ENCODE measurements at regions not wholly inside any gene's neighbourhood (a gene's known extent, or its start where the extent isn't known, plus 50 kb on each side); places are given as distances from the start of the nearest gene placed in this dataset.

DNA sequence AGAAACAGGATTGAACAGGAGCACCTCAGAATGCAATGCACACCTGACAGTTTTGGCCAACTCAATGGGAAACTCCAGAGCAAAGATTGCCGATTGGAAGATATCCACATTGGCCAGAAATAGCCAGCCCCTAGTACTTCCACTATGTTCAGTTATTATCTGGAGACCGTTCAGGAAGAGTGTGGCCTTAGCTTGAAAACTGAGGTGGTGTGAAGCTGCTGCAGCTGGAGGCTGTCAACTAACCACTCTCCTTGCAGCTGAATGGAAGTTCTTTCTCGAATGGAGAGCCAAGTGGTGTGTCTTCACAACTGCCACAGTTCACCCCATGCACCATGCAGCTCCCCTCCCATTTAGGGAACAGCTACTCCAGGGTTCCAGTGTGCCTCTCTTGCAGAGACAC, 61.9 kb upstream of the DHX40 start:
- Histone ChIP-seq H3K27ac (ENCODE audit: low read depth, low read length) (no peak overlapping the region), H3K4me3 (ENCODE audit: low read depth, low read length) (no peak overlapping the region), H3K36me3 (ENCODE audit: control insufficient read depth, insufficient read depth, low read length) (no peaks in the 10 kb centered on the region), H3K27me3 (ENCODE audit: control insufficient read depth, insufficient read depth, low read length) (no peaks in the 10 kb centered on the region), H3K9me3 (ENCODE audit: control insufficient read depth, insufficient read depth, low read length) (no peaks in the 10 kb centered on the region), H3K4me1 (ENCODE audit: control insufficient read depth, insufficient read depth, low read length) (no peaks in the 10 kb centered on the region)
- WGBS (ENCODE audit: insufficient coverage), result 100% methylated on average over 2 of the region's 3 CpGs
- no peak for DNase-seq (ENCODE audit: low read depth in 4 of 6, low spot score in 6 of 6)

DNA sequence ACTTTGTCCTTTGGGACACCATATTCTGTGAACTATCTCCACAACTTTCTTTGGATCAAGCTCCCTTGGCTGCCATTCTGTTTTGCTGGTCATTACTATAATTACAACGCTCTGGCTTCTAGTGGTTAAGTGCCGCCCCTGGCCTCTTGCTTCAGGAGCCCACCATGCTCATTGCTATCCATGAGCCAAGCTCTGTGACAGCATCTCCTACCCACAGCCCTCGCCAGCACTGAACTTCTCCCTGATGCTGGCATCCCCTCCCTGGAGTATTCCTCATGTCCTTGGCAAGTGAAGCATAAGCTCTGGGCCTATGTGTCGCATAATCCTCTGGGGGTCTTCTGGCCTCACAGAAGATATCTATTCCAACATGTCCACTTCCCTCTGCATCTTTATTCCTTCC, 60.6 kb upstream of the DHX40 start:
- Histone ChIP-seq H3K4me3 (ENCODE audit: low read depth, low read length) (no peak overlapping the region), H3K27ac (ENCODE audit: low read depth, low read length) (no peak overlapping the region)
- DNase-seq (ENCODE audit: low read depth in 4 of 6, low spot score in 6 of 6), result no peak

DNA sequence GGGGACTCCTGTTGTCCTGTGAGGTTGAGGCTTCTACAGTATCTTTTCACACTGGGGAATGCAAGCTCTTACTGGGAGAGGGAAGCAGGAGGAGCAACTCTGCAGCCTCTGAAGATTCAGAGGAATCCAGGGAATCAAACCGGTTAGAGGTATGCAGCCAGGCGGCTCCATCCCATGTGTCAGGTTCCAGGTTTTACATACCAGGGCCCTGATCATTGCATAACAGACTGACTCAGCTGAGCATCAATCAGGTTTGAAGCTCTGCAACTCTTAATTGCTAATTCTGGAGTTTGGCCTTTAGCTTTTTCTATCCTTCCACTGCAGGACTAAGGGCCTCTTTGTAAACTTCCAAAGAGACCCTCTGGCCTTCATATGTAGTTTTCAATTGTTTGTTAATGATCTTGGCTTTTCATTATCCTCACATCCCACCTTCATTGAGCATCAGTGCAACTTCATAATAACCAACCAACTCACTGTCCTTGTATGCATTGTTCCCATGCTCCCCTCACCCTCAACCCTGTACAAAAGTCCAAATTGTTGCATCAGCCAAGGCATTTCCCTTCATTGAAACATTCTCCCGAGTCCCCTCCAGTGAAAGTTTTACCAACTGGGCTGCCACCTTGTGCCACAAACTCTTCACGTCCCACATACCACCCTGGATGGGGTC, 59.7 kb upstream of the DHX40 start:
- no peaks in the 10 kb centered on the region for H3K9me3 ChIP-seq (ENCODE audit: control insufficient read depth, insufficient read depth, low read length)
- H3K27me3 ChIP-seq (ENCODE audit: control insufficient read depth, insufficient read depth, low read length), result no peaks in the 10 kb centered on the region
- H3K4me1 ChIP-seq (ENCODE audit: control insufficient read depth, insufficient read depth, low read length), result no peaks in the 10 kb centered on the region
- WGBS (ENCODE audit: insufficient coverage), result 82% methylated on average over 2 of the region's 4 CpGs
- no peaks in the 10 kb centered on the region for H3K36me3 ChIP-seq (ENCODE audit: control insufficient read depth, insufficient read depth, low read length)
- no peak for DNase-seq (ENCODE audit: low read depth in 4 of 6, low spot score in 6 of 6)
- no peak overlapping the region for H3K4me3 ChIP-seq (ENCODE audit: low read depth, low read length)
- no peak overlapping the region for H3K27ac ChIP-seq (ENCODE audit: low read depth, low read length)

More for the DNA sequence above, 60.6 kb upstream of the DHX40 start:
- Histone ChIP-seq H3K36me3 (ENCODE audit: control insufficient read depth, insufficient read depth, low read length) (no peaks in the 10 kb centered on the region), H3K27me3 (ENCODE audit: control insufficient read depth, insufficient read depth, low read length) (no peaks in the 10 kb centered on the region), H3K4me1 (ENCODE audit: control insufficient read depth, insufficient read depth, low read length) (no peaks in the 10 kb centered on the region), H3K9me3 (ENCODE audit: control insufficient read depth, insufficient read depth, low read length) (no peaks in the 10 kb centered on the region)
- 94% methylated on average over 4 of the region's 4 CpGs for WGBS (ENCODE audit: insufficient coverage)

DNA sequence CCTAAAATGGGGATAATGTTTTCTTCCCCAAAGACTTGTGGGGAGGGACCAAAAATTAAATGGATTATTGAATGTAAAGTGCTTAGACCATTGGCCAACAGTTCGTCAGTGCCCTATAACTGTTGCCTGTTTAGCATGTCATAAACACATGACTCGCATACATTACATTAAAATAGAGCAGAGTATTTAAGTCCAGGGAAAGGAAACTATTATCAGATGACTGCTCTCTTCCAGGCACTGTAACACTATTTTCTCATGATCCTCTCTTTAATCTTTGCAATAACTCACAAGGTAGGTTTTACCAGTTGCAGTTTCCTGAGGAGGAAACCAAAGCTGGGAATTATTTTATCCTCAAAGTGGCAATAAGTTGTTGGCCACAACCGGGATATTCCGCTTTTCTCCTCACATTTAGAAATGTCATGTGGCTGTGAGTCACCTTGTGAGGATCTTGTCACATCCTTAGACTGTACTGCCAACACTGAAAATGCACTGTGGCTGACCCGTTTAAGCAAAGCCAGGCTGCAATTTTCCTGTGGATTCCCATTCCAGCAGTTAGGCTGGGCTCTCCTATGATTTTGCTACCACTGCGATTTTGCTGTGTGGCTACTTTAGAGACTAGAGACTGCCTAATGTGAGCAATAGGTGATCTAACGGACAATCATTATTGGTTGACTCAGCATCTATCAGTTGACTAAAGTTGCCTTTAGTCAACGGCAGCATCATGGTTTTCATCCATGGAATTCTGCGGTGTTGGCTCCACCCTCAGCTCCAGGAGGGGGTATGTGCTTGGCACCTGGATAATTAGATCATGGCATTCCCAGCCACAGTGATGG, 58.3 kb upstream of the DHX40 start:
- no peak overlapping the region for H3K27ac ChIP-seq (ENCODE audit: low read depth, low read length)
- no peak for DNase-seq (ENCODE audit: low read depth in 4 of 6, low spot score in 6 of 6)

DNA sequence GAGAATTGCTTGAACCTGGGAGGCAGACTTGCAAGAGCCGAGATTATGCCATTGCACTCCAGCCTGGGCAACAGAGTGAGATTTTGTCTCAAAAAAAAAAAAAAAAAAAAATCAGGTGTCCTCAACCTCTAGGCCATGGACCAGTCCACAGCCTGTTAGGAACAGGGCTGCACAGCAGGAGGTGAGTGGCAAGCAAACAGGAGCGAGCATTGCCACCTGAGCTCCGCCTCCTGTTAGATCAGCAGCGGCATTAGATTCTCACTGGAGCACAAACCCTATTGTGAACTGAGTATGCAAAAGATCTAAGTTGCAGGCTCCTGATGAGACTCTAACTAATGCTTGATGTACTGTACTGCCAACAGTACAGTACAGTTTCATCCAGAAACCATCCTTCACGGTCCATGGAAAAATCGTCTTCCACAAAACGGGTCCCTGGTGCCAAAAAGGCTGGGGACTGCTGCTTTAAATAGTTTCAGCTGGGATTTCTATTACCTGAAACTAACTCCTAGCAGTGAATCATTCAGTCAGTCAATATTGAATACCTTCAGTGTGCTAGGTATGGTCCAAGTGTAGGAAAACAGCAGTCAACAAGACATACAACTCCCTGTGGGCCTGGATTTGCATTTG, 56.3 kb upstream of the DHX40 start:
- Histone ChIP-seq H3K27ac (ENCODE audit: low read depth, low read length) (no peak overlapping the region), H3K4me1 (ENCODE audit: control insufficient read depth, insufficient read depth, low read length) (no peaks in the 10 kb centered on the region), H3K36me3 (ENCODE audit: control insufficient read depth, insufficient read depth, low read length) (no peaks in the 10 kb centered on the region), H3K9me3 (ENCODE audit: control insufficient read depth, insufficient read depth, low read length) (no peaks in the 10 kb centered on the region), H3K4me3 (ENCODE audit: low read depth, low read length) (no peak overlapping the region), H3K27me3 (ENCODE audit: control insufficient read depth, insufficient read depth, low read length) (no peaks in the 10 kb centered on the region)
- 73% methylated on average over 6 of the region's 7 CpGs for WGBS (ENCODE audit: insufficient coverage)
- DNase-seq (ENCODE audit: low read depth in 4 of 6, low spot score in 6 of 6), result peak in 1 of 6 donors; percentile 36

More for the DNA sequence above, 58.3 kb upstream of the DHX40 start:
- H3K36me3 ChIP-seq (ENCODE audit: control insufficient read depth, insufficient read depth, low read length), result no peaks in the 10 kb centered on the region
- H3K4me3 ChIP-seq (ENCODE audit: low read depth, low read length), result no peak overlapping the region
- 93% methylated on average over 7 of the region's 9 CpGs for WGBS (ENCODE audit: insufficient coverage)
- H3K9me3 ChIP-seq (ENCODE audit: control insufficient read depth, insufficient read depth, low read length), result no peaks in the 10 kb centered on the region
- H3K27me3 ChIP-seq (ENCODE audit: control insufficient read depth, insufficient read depth, low read length), result no peaks in the 10 kb centered on the region
- no peaks in the 10 kb centered on the region for H3K4me1 ChIP-seq (ENCODE audit: control insufficient read depth, insufficient read depth, low read length)

DNA sequence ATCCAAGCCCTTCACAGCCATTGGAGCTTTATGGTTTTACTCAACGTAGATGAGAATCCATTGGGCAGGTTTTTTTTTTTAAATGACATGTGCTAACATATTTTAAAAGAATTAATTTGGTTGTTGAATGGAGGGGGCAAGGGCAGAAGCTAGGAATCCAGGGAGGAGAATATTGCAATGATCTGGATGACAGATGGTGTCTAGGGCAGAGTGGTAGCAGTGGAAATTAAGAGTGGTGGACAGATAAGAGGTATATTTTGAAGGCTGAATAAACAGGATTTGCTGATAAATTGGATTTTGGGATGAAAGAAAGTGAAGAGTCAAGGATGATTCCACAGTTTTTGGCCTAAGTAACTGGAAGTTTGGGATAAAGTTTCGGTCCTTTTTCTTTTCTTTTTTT, 54.8 kb upstream of the DHX40 start:
- Histone ChIP-seq H3K27me3 (ENCODE audit: control insufficient read depth, insufficient read depth, low read length) (no peaks in the 10 kb centered on the region), H3K9me3 (ENCODE audit: control insufficient read depth, insufficient read depth, low read length) (no peaks in the 10 kb centered on the region), H3K27ac (ENCODE audit: low read depth, low read length) (no peak overlapping the region), H3K4me1 (ENCODE audit: control insufficient read depth, insufficient read depth, low read length) (peaks cover 2% of the 10 kb centered on the region), H3K4me3 (ENCODE audit: low read depth, low read length) (no peak overlapping the region), H3K36me3 (ENCODE audit: control insufficient read depth, insufficient read depth, low read length) (no peaks in the 10 kb centered on the region)
- no peak for DNase-seq (ENCODE audit: low read depth in 4 of 6, low spot score in 6 of 6)
- 100% methylated on average over 1 of the region's 2 CpGs for WGBS (ENCODE audit: insufficient coverage)

DNA sequence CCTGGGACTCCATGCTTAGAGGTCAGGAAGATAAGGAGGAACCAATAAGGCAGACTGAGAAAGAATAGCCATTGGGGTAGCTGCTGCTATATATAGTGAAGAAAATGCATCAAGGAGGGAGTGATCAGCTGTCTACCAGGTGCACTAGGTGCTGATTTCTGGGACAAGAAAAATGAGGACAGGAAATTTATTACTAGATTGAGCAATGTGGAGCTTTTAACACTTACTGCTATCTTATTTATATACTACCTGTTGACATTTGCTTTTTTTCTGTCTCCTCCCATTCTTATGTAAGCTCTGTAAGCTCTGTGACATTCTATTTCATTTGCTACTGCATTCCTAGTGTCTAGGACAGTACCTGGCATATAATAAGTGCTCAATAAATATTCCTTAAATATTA, 53.7 kb upstream of the DHX40 start:
- H3K9me3 ChIP-seq (ENCODE audit: control insufficient read depth, insufficient read depth, low read length), result no peaks in the 10 kb centered on the region
- no peaks in the 10 kb centered on the region for H3K36me3 ChIP-seq (ENCODE audit: control insufficient read depth, insufficient read depth, low read length)
- no peaks in the 10 kb centered on the region for H3K27me3 ChIP-seq (ENCODE audit: control insufficient read depth, insufficient read depth, low read length)
- DNase-seq (ENCODE audit: low read depth in 4 of 6, low spot score in 6 of 6), result no peak
- no peak overlapping the region for H3K27ac ChIP-seq (ENCODE audit: low read depth, low read length)
- H3K4me3 ChIP-seq (ENCODE audit: low read depth, low read length), result no peak overlapping the region
- H3K4me1 ChIP-seq (ENCODE audit: control insufficient read depth, insufficient read depth, low read length), result peaks cover 2% of the 10 kb centered on the region

DNA sequence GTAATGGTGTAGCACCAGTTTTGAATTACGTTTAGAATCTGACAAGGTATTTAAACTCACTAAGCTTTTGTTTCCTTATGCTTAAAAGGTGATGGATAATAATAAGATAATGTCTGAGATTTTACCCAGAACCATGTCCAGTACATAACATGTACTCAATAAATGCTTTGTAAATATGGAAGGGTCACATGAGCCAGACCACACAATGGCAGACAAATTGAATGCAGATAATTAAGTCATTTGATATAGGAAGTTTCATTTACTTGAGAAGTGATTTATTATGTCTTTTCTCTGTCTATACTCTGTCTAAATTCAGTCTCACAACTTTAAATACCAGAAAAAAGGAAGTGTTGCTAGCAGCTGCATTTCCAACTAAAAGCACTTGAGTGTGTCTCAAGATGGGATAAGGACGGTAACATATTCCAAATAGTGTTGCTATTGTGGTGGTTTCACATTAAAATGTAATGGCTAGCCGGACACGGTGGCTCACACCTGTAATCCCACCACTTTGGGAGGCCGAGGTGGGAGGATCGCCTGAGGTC, 52.5 kb upstream of the DHX40 start:
- Histone ChIP-seq H3K4me1 (ENCODE audit: control insufficient read depth, insufficient read depth, low read length) (peaks cover 2% of the 10 kb centered on the region), H3K27me3 (ENCODE audit: control insufficient read depth, insufficient read depth, low read length) (no peaks in the 10 kb centered on the region), H3K9me3 (ENCODE audit: control insufficient read depth, insufficient read depth, low read length) (no peaks in the 10 kb centered on the region), H3K27ac (ENCODE audit: low read depth, low read length) (no peak overlapping the region), H3K4me3 (ENCODE audit: low read depth, low read length) (no peak overlapping the region), H3K36me3 (ENCODE audit: control insufficient read depth, insufficient read depth, low read length) (no peaks in the 10 kb centered on the region)
- WGBS (ENCODE audit: insufficient coverage), result 80% methylated on average over 2 of the region's 6 CpGs
- no peak for DNase-seq (ENCODE audit: low read depth in 4 of 6, low spot score in 6 of 6)

DNA sequence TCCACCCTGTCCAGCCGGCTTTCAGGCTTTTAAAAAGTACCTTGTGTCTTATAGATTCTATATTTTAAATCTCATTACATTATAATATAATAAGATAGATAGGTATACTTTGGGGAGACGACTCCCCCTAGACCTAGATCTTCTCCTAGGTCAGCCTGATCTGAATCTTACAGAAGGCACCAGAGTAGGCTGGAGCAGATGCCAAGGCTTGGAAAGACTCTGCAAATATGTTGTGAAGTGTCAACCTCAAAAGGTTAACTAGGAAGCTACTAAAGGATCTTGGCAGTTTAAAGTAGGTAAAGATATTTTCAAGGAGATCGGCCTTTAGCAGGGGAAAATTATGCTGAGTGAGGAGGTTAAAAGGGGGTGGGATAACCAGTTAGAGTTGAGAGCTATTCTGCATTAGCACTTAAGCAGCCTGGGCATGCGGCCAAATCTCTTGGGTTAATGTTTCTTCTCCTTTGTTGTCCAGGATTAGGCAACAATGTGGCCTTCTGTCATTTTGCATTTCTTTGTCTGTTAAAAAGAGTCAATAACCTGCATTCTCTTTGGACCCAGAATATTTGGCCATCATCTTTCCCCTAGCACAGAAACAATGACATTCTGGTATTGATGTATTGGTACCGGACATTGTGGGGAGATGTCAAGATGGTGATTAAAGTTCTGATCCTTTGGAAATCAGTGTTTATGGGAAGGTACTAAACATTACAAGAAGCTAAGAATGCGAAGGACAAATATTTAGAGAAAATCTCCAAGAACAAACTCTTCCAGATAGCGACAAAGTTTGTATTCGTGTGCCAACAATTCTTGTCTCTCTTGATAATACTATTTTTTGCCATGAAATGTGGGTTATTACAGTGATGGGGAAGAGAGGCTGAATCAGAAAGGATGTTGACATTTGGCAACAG, 51.2 kb upstream of the DHX40 start:
- Histone ChIP-seq H3K36me3 (ENCODE audit: control insufficient read depth, insufficient read depth, low read length) (no peaks in the 10 kb centered on the region), H3K27ac (ENCODE audit: low read depth, low read length) (no peak overlapping the region), H3K9me3 (ENCODE audit: control insufficient read depth, insufficient read depth, low read length) (no peaks in the 10 kb centered on the region), H3K27me3 (ENCODE audit: control insufficient read depth, insufficient read depth, low read length) (no peaks in the 10 kb centered on the region), H3K4me3 (ENCODE audit: low read depth, low read length) (no peak overlapping the region), H3K4me1 (ENCODE audit: control insufficient read depth, insufficient read depth, low read length) (peaks cover 2% of the 10 kb centered on the region)
- DNase-seq (ENCODE audit: low read depth in 4 of 6, low spot score in 6 of 6), result peak; percentile 29 to 92 (median 62)
- 30% methylated on average over 2 of the region's 8 CpGs for WGBS (ENCODE audit: insufficient coverage)

Measured in spinal cord (tissue), 9 donors.